ENCODE measurements at regions not wholly inside any gene's neighbourhood (a gene's known extent, or its start where the extent isn't known, plus 50 kb on each side); places are given as distances from the start of the nearest gene placed in this dataset.

DNA sequence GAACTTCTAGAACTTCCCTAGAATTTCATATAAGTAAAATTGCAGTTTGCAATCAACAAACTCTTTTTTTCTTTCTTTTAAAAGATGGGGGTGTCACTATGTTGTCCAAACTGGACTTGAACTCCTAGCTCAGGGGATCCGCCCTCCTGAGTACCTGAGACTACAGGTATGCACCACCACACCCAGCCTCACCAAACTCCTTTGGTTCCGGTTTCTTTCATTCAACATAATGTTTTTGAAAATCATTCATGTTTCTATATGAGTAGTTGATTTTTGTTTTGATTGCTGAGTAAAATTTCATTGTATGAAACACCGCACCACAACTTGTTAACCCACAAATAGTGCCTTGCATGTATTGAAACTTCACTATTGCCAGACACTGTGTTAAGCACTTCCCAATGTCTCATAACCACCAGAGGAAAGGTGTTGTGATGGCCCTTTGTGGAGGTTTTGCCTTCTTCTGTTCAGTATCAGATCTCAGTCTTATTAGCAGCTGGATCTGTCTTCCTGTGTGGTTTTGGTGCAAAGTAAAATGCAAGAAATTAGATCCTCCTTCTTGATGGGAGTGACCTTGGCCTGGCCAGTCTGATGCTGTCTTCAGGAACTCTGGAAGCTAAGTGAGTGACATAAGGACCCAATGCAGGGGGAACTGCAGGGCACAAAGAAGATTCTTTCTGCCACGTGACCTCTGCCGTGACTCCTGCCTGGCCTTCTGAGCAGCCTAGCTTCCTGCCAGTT, 78.8 kb upstream of the UBE2E1 start:
- TF ChIP-seq FOXP2 (optimal IDR thresholded peaks at IDR 0.05; ENCODE audit: borderline replicate concordance, extremely low read depth, extremely low read length, insufficient read depth) (no peak), POLR2AphosphoS5 (IDR thresholded peaks at IDR 0.05; ENCODE audit: low read depth, low read length) (no peak), SIN3A (IDR thresholded peaks at IDR 0.05; ENCODE audit: borderline replicate concordance, insufficient read depth, low read length) (no peak), TAF1 (IDR thresholded peaks at IDR 0.05; ENCODE audit: borderline replicate concordance, insufficient read depth, low read length) (no peak)
- TF ChIP-seq, protein P1, sequence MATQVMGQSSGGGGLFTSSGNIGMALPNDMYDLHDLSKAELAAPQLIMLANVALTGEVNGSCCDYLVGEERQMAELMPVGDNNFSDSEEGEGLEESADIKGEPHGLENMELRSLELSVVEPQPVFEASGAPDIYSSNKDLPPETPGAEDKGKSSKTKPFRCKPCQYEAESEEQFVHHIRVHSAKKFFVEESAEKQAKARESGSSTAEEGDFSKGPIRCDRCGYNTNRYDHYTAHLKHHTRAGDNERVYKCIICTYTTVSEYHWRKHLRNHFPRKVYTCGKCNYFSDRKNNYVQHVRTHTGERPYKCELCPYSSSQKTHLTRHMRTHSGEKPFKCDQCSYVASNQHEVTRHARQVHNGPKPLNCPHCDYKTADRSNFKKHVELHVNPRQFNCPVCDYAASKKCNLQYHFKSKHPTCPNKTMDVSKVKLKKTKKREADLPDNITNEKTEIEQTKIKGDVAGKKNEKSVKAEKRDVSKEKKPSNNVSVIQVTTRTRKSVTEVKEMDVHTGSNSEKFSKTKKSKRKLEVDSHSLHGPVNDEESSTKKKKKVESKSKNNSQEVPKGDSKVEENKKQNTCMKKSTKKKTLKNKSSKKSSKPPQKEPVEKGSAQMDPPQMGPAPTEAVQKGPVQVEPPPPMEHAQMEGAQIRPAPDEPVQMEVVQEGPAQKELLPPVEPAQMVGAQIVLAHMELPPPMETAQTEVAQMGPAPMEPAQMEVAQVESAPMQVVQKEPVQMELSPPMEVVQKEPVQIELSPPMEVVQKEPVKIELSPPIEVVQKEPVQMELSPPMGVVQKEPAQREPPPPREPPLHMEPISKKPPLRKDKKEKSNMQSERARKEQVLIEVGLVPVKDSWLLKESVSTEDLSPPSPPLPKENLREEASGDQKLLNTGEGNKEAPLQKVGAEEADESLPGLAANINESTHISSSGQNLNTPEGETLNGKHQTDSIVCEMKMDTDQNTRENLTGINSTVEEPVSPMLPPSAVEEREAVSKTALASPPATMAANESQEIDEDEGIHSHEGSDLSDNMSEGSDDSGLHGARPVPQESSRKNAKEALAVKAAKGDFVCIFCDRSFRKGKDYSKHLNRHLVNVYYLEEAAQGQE (IDR thresholded peaks at IDR 0.05; ENCODE audit: insufficient read depth in 1 of 2, low read depth in 2 of 2, low read length in 2 of 2) = no peak

DNA sequence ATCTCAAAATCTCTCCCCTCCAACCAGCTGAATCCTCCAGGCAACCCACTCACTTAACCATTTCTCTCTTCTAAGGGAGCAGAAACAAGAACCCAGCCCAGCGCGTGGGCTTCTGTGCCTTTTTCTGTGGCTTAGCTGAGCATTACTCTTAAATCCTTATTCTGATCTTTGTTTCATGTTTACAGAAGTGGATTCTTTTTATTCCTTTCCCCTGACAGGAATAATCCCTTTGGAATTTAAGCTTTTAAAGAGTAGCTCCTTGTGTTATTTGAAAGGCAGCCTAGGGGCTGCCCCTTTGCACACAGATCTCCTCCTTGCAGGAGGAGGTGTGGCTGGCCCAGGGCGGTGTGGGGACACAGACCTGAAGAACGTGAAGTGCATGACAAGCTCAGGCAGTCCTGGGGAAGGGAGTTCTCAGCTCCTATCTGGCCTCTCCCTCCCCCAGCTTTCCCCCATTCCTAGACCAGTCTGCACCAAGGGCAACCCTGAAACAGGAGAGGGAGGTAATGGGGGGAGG, 77.1 kb upstream of the UBE2E1 start:
- TF ChIP-seq FOXP2 (optimal IDR thresholded peaks at IDR 0.05; ENCODE audit: borderline replicate concordance, extremely low read depth, extremely low read length, insufficient read depth) (no peak), TAF1 (IDR thresholded peaks at IDR 0.05; ENCODE audit: borderline replicate concordance, insufficient read depth, low read length) (no peak)
- TF ChIP-seq, protein P1 (IDR thresholded peaks at IDR 0.05; ENCODE audit: insufficient read depth in 1 of 2, low read depth in 2 of 2, low read length in 2 of 2) = no peak

DNA sequence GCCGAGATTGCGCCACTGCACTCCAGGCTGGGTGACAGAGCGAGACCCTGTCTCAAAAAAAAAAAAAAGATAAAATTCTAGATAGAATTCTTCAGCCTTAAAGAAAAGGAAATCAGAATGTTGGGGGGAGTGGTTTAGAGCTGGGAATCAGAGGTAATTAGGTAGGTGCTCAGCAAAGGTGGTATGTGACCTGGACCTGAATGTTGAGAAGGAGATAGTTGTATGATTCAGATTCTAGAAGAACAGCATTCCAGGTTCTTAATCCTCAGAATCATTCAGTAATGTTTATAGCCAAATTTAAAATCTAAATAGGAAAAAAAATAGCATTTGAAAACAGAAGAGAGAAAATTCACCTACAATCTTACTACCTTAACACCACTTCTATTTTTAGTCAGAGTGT, 71.3 kb upstream of the UBE2E1 start:
- TF ChIP-seq FOXP2 (optimal IDR thresholded peaks at IDR 0.05; ENCODE audit: borderline replicate concordance, extremely low read depth, extremely low read length, insufficient read depth) (no peak), TAF1 (IDR thresholded peaks at IDR 0.05; ENCODE audit: borderline replicate concordance, insufficient read depth, low read length) (no peak), POLR2AphosphoS5 (IDR thresholded peaks at IDR 0.05; ENCODE audit: low read depth, low read length) (no peak)

DNA sequence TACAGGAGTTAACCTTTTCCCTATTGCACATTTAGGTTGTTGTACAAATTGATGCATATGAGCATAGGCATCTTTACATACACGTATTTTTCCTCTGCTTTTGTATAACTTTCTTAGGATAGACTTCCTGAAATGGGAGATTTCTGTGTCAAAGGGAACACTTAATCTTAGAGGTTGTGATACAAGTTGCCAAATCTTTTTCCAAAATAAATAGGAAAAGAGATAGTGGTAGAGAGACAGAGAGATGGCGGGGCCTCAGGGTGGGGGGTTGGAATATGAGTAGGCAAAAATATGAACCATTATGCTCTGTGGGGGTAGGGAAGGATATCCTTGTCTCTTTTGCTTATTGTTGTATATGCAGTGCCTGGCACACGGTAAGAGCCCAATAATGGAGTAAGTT, 70.7 kb upstream of the UBE2E1 start:
- no peak for TF ChIP-seq FOXP2 (optimal IDR thresholded peaks at IDR 0.05; ENCODE audit: borderline replicate concordance, extremely low read depth, extremely low read length, insufficient read depth)
- TF ChIP-seq, protein P1 (IDR thresholded peaks at IDR 0.05; ENCODE audit: insufficient read depth in 1 of 2, low read depth in 2 of 2, low read length in 2 of 2) = no peak
- TF ChIP-seq SIN3A (IDR thresholded peaks at IDR 0.05; ENCODE audit: borderline replicate concordance, insufficient read depth, low read length) = no peak
- no peak for TF ChIP-seq TAF1 (IDR thresholded peaks at IDR 0.05; ENCODE audit: borderline replicate concordance, insufficient read depth, low read length)
- no peak for TF ChIP-seq POLR2AphosphoS5 (IDR thresholded peaks at IDR 0.05; ENCODE audit: low read depth, low read length)

DNA sequence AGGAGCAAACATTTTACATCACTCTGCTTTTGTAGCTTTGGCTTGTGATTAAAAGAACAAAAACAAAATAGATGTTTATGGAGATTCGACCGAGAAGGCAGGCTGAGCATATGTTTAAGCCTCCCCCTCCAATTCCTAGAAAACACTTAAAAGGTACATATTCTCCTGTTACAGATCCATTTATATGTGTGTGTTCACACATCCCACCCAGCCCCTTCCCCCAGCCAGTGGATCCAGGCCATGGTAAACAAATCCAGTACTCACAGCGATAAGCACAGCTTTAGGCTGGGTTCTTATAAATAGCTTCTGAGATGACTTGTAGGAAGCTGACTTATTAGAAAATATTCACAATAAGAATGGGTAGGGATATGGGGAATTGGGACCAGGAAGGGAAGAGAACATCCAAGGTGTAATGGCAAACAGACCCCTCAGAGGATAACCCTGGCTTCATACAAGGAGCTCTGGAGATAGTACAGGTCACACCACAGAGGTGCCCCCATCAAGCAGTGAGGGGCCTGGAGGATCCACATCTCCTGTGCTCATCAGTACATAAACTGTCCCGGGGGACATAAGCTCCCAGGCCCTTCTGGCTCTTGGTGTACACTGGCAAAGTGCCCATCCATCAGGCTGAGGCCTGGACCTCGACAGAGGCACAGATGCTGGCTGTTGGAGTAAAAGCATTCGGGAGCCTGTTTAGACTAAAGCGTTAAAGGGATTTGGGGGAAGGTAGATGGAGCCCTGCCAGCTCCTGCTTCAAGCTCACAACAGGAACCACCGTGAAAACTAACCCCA, 70.0 kb upstream of the UBE2E1 start:
- no peak for TF ChIP-seq SIN3A (IDR thresholded peaks at IDR 0.05; ENCODE audit: borderline replicate concordance, insufficient read depth, low read length)
- no peak for TF ChIP-seq TAF1 (IDR thresholded peaks at IDR 0.05; ENCODE audit: borderline replicate concordance, insufficient read depth, low read length)
- no peak for TF ChIP-seq FOXP2 (optimal IDR thresholded peaks at IDR 0.05; ENCODE audit: borderline replicate concordance, extremely low read depth, extremely low read length, insufficient read depth)
- TF ChIP-seq, protein P1 (IDR thresholded peaks at IDR 0.05; ENCODE audit: insufficient read depth in 1 of 2, low read depth in 2 of 2, low read length in 2 of 2) = no peak
- no peak for TF ChIP-seq POLR2AphosphoS5 (IDR thresholded peaks at IDR 0.05; ENCODE audit: low read depth, low read length)

Measured in PFSK-1 (cell line).